ENCODE measurements at regions not wholly inside any gene's neighbourhood (a gene's known extent, or its start where the extent isn't known, plus 50 kb on each side); places are given as distances from the start of the nearest gene placed in this dataset.
"Not testable (repeated sequence)": the region's sequence is repeated elsewhere in the genome, so short reads cannot be mapped to it uniquely, and the experiment has no call there.

DNA sequence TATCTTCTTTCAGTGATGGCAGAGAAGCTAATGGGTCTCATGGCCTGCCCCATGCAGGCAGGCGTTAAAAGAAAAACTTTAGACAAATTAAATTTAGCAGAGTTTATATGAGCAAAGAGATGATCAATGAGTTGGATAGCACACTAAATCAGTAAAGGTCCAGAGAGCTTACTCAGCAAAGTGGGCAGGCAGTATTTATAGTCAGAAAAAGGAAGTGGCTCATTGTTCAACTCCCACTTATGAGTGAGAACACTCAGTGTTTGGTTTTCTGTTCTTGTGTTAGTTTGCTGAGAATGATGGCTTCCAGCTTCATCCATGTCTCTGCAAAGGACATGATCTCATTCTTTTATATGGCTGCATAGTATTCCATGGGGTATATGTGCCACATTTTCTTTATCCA lies 128.5 kb upstream of the UFM1 start:
- 93 to 100% (median 93%) methylated on average over 1 of the region's 1 CpG for WGBS, 3 donors
- not testable (repeated sequence) for H3K4me3 ChIP-seq (ENCODE audit: low read depth in 1 of 3, low read length in 3 of 3); DNase-seq; H3K4me1 ChIP-seq (ENCODE audit: control insufficient read depth in 3 of 3, insufficient read depth in 2 of 3, low read depth in 1 of 3, low read length in 2 of 3); H3K36me3 ChIP-seq (ENCODE audit: control insufficient read depth in 3 of 3, insufficient read depth in 2 of 3, low read depth in 1 of 3, low read length in 3 of 3); H3K27ac ChIP-seq (ENCODE audit: low read depth in 1 of 3, low read length in 2 of 3); H3K9me3 ChIP-seq (ENCODE audit: control insufficient read depth in 2 of 2, insufficient read depth in 1 of 2, low read depth in 1 of 2, low read length in 1 of 2); FAIRE-seq; H3K27me3 ChIP-seq (ENCODE audit: control insufficient read depth in 3 of 3, insufficient read depth in 3 of 3, low read length in 3 of 3)

DNA sequence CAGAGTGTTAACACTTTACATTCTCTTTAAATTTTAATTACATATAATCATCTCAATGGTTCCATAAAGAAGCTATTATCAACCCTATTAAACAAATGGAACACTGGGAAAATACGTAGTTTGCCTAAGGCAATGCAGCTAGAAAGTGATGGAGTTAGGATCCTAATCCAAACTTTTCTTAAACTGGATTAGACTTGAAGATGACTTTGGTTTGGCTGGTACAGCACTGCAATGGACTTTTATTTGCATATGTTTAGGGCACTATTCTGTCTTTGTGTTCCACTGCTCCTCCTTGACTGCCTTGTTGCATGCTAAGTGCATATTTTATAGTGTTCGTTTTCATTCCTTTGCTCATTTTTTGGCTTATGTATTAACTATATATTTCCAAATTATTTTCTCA lies 133.5 kb upstream of the UFM1 start:
- Histone ChIP-seq H3K9me3 (ENCODE audit: control insufficient read depth in 2 of 2, insufficient read depth in 1 of 2, low read depth in 1 of 2, low read length in 1 of 2) (no peaks in the 10 kb centered on the region), H3K27ac (ENCODE audit: low read depth in 1 of 3, low read length in 2 of 3) (no peak overlapping the region), H3K4me3 (ENCODE audit: low read depth in 1 of 3, low read length in 3 of 3) (no peak overlapping the region), H3K36me3 (ENCODE audit: control insufficient read depth in 3 of 3, insufficient read depth in 2 of 3, low read depth in 1 of 3, low read length in 3 of 3) (no peaks in the 10 kb centered on the region), H3K27me3 (ENCODE audit: control insufficient read depth in 3 of 3, insufficient read depth in 3 of 3, low read length in 3 of 3) (no peaks in the 10 kb centered on the region), H3K4me1 (ENCODE audit: control insufficient read depth in 3 of 3, insufficient read depth in 2 of 3, low read depth in 1 of 3, low read length in 2 of 3) (no peaks in the 10 kb centered on the region)
- 85 to 87% (median 86%) methylated on average over 2 of the region's 2 CpGs for WGBS, 3 donors
- DNase-seq, result no peak
- no peak for FAIRE-seq

DNA sequence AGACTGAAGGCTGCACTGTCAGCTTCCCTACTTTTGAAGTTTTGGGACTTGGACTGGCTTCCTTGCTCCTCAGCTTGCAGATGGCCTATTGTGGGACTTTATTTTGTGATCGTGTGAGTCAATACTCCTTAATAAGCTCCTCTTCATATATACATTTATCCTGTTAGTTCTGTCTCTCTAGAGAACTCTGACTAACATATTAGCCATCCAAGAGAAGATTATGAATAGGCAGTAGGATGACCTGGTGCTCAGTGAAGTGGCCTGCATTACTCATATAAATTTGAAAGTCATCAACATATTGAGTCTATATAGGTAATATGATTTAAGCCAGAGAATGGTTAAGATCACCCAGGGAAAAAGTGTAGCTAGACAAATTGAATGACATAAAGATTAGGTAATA lies 136.3 kb upstream of the UFM1 start:
- no peak overlapping the region for H3K27ac ChIP-seq (ENCODE audit: low read depth in 1 of 3, low read length in 2 of 3)
- WGBS, 3 donors, result 76 to 96% (median 85%) methylated on average over 1 of the region's 1 CpG
- no peaks in the 10 kb centered on the region for H3K9me3 ChIP-seq (ENCODE audit: control insufficient read depth in 2 of 2, insufficient read depth in 1 of 2, low read depth in 1 of 2, low read length in 1 of 2)
- FAIRE-seq (no peak), DNase-seq (no peak)
- no peaks in the 10 kb centered on the region for H3K27me3 ChIP-seq (ENCODE audit: control insufficient read depth in 3 of 3, insufficient read depth in 3 of 3, low read length in 3 of 3)
- no peaks in the 10 kb centered on the region for H3K36me3 ChIP-seq (ENCODE audit: control insufficient read depth in 3 of 3, insufficient read depth in 2 of 3, low read depth in 1 of 3, low read length in 3 of 3)
- H3K4me3 ChIP-seq (ENCODE audit: low read depth in 1 of 3, low read length in 3 of 3), result no peak overlapping the region
- H3K4me1 ChIP-seq (ENCODE audit: control insufficient read depth in 3 of 3, insufficient read depth in 2 of 3, low read depth in 1 of 3, low read length in 2 of 3), result no peaks in the 10 kb centered on the region

DNA sequence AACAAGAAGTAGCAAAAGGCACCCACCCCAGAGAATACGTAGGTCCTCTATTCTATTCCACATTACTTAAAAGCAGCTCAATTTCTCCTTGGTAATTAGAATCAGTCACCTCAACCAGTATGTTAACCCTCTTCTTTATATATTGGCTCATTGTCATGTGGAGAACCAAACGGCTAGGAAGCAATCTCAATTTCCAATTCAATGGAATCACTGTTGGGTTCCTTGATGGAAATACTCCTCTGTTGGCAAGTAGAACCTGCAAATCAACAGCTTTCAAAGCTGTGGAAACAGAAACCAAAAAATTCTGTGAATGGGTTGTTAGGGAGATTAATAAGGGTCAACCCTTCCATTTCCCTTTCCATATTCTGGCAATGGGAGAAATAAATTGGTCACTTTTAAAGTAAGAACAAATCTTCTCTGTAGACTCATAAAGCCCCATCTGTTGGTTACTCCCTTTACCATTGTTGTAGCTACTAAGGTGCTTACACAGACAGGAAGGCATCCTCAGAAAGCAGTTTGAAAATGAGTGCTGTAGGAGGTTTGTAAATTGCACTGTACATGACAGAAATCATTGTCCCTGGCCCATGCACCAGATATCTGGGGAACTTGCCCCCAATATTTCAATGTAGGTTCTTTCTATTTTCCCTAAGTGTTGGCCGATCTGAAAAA lies 138.6 kb upstream of the UFM1 start:
- FAIRE-seq, result no peak
- WGBS, 3 donors, result 72 to 80% (median 75%) methylated on average over 3 of the region's 3 CpGs
- no peaks in the 10 kb centered on the region for H3K9me3 ChIP-seq (ENCODE audit: control insufficient read depth in 2 of 2, insufficient read depth in 1 of 2, low read depth in 1 of 2, low read length in 1 of 2)

DNA sequence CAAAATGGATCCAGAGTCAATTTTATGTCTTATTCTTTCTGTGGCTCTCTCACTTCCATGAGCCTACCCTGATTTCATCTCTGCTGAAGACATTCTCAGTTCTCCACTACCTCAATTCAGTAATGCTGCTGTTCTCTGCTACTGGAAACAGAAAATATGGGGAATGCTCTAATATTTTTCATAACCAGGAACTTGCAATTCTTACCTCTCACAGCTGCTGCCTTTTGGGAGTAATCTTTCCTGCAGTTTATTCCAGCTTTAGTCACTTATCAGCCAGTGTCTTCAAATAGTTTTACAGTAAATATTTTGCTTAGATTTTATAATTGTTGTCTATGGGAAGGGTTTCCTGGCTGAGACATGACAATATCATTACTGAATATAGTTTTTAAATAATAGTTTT lies 145.1 kb upstream of the UFM1 start:
- H3K27me3 ChIP-seq (ENCODE audit: control insufficient read depth in 3 of 3, insufficient read depth in 3 of 3, low read length in 3 of 3), result no peaks in the 10 kb centered on the region
- H3K4me3 ChIP-seq (ENCODE audit: low read depth in 1 of 3, low read length in 3 of 3), result no peak overlapping the region
- DNase-seq (no peak), FAIRE-seq (no peak)
- no peaks in the 10 kb centered on the region for H3K36me3 ChIP-seq (ENCODE audit: control insufficient read depth in 3 of 3, insufficient read depth in 2 of 3, low read depth in 1 of 3, low read length in 3 of 3)
- H3K27ac ChIP-seq (ENCODE audit: low read depth in 1 of 3, low read length in 2 of 3), result no peak overlapping the region
- no peaks in the 10 kb centered on the region for H3K4me1 ChIP-seq (ENCODE audit: control insufficient read depth in 3 of 3, insufficient read depth in 2 of 3, low read depth in 1 of 3, low read length in 2 of 3)
- H3K9me3 ChIP-seq (ENCODE audit: control insufficient read depth in 2 of 2, insufficient read depth in 1 of 2, low read depth in 1 of 2, low read length in 1 of 2), result no peaks in the 10 kb centered on the region

More for the DNA sequence above, 138.6 kb upstream of the UFM1 start:
- H3K27ac ChIP-seq (ENCODE audit: low read depth in 1 of 3, low read length in 2 of 3), result no peak overlapping the region
- H3K4me3 ChIP-seq (ENCODE audit: low read depth in 1 of 3, low read length in 3 of 3), result no peak overlapping the region
- DNase-seq, result no peak
- no peaks in the 10 kb centered on the region for H3K4me1 ChIP-seq (ENCODE audit: control insufficient read depth in 3 of 3, insufficient read depth in 2 of 3, low read depth in 1 of 3, low read length in 2 of 3)
- no peaks in the 10 kb centered on the region for H3K27me3 ChIP-seq (ENCODE audit: control insufficient read depth in 3 of 3, insufficient read depth in 3 of 3, low read length in 3 of 3)
- H3K36me3 ChIP-seq (ENCODE audit: control insufficient read depth in 3 of 3, insufficient read depth in 2 of 3, low read depth in 1 of 3, low read length in 3 of 3), result no peaks in the 10 kb centered on the region

DNA sequence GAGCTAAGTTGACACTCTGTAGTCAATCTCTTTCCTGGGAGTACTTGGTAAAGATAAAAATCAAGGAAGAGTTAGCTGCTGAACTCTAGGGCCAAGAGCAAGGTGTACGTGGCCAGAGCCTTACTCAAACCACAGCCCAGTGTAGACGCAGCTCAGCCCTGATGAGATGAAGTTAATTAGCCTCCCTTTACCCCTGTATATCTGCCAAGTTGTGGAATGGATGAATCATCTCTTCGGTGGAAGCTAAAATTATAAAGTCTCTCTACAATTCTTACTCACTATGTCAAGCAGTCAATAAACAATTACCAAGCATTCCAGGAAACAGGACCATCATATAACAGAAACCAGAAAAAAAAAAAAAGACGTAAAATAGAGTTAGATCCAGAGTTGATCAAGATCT lies 146.9 kb upstream of the UFM1 start:
- no peaks in the 10 kb centered on the region for H3K36me3 ChIP-seq (ENCODE audit: control insufficient read depth in 3 of 3, insufficient read depth in 2 of 3, low read depth in 1 of 3, low read length in 3 of 3)
- H3K4me3 ChIP-seq (ENCODE audit: low read depth in 1 of 3, low read length in 3 of 3), result no peak overlapping the region
- no peak for DNase-seq
- H3K9me3 ChIP-seq (ENCODE audit: control insufficient read depth in 2 of 2, insufficient read depth in 1 of 2, low read depth in 1 of 2, low read length in 1 of 2), result no peaks in the 10 kb centered on the region
- no peak for FAIRE-seq
- H3K27me3 ChIP-seq (ENCODE audit: control insufficient read depth in 3 of 3, insufficient read depth in 3 of 3, low read length in 3 of 3), result no peaks in the 10 kb centered on the region
- H3K4me1 ChIP-seq (ENCODE audit: control insufficient read depth in 3 of 3, insufficient read depth in 2 of 3, low read depth in 1 of 3, low read length in 2 of 3), result no peaks in the 10 kb centered on the region
- no peak overlapping the region for H3K27ac ChIP-seq (ENCODE audit: low read depth in 1 of 3, low read length in 2 of 3)
- WGBS, 3 donors, result 48 to 68% (median 60%) methylated on average over 4 of the region's 4 CpGs

DNA sequence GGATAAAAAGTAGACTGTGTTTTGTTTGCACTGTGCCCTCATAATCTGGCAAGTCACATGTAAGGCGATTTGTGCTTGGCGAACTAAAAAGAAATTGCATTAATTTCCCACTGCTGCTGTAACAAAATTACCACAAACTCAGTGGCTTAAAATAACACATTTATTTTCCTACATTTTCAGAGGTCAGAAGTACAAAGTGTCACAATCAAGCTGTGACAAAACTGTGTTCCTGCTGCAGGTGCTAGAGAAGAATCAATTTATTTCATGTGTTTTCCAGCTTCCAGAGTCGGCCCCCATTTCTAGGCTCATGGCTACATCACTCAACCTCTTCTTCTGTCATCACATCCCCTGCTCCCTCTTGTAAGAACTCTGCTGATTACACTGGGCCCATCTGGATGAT lies 158.6 kb upstream of the UFM1 start:
- 80 to 84% (median 84%) methylated on average over 3 of the region's 3 CpGs for WGBS, 3 donors

GRCh38 chr13:38180670-38181069 lies 169.0 kb upstream of the UFM1 start:
- no peaks in the 10 kb centered on the region for H3K4me1 ChIP-seq (ENCODE audit: control insufficient read depth in 3 of 3, insufficient read depth in 2 of 3, low read depth in 1 of 3, low read length in 2 of 3)
- H3K9me3 ChIP-seq (ENCODE audit: control insufficient read depth in 2 of 2, insufficient read depth in 1 of 2, low read depth in 1 of 2, low read length in 1 of 2), result no peaks in the 10 kb centered on the region
- H3K27ac ChIP-seq (ENCODE audit: low read depth in 1 of 3, low read length in 2 of 3), result no peak overlapping the region
- H3K4me3 ChIP-seq (ENCODE audit: low read depth in 1 of 3, low read length in 3 of 3), result no peak overlapping the region
- FAIRE-seq (no peak), DNase-seq (no peak)
- H3K36me3 ChIP-seq (ENCODE audit: control insufficient read depth in 3 of 3, insufficient read depth in 2 of 3, low read depth in 1 of 3, low read length in 3 of 3), result no peaks in the 10 kb centered on the region
- H3K27me3 ChIP-seq (ENCODE audit: control insufficient read depth in 3 of 3, insufficient read depth in 3 of 3, low read length in 3 of 3), result no peaks in the 10 kb centered on the region
- WGBS, 3 donors, result 42 to 62% (median 43%) methylated on average over 1 of the region's 1 CpG

More for the DNA sequence above, 158.6 kb upstream of the UFM1 start:
- no peaks in the 10 kb centered on the region for H3K36me3 ChIP-seq (ENCODE audit: control insufficient read depth in 3 of 3, insufficient read depth in 2 of 3, low read depth in 1 of 3, low read length in 3 of 3)
- no peak overlapping the region for H3K27ac ChIP-seq (ENCODE audit: low read depth in 1 of 3, low read length in 2 of 3)
- H3K4me1 ChIP-seq (ENCODE audit: control insufficient read depth in 3 of 3, insufficient read depth in 2 of 3, low read depth in 1 of 3, low read length in 2 of 3), result no peaks in the 10 kb centered on the region
- H3K9me3 ChIP-seq (ENCODE audit: control insufficient read depth in 2 of 2, insufficient read depth in 1 of 2, low read depth in 1 of 2, low read length in 1 of 2), result no peaks in the 10 kb centered on the region
- FAIRE-seq, result no peak
- DNase-seq, result no peak
- no peak overlapping the region for H3K4me3 ChIP-seq (ENCODE audit: low read depth in 1 of 3, low read length in 3 of 3)
- no peaks in the 10 kb centered on the region for H3K27me3 ChIP-seq (ENCODE audit: control insufficient read depth in 3 of 3, insufficient read depth in 3 of 3, low read length in 3 of 3)

- DNase-seq, result no peak
- H3K4me1 ChIP-seq (ENCODE audit: control insufficient read depth in 3 of 3, insufficient read depth in 2 of 3, low read depth in 1 of 3, low read length in 2 of 3), result no peaks in the 10 kb centered on the region
- no peak for FAIRE-seq
- no peak overlapping the region for H3K4me3 ChIP-seq (ENCODE audit: low read depth in 1 of 3, low read length in 3 of 3)
- H3K9me3 ChIP-seq (ENCODE audit: control insufficient read depth in 2 of 2, insufficient read depth in 1 of 2, low read depth in 1 of 2, low read length in 1 of 2), result no peaks in the 10 kb centered on the region
- H3K27me3 ChIP-seq (ENCODE audit: control insufficient read depth in 3 of 3, insufficient read depth in 3 of 3, low read length in 3 of 3), result no peaks in the 10 kb centered on the region
- no peak overlapping the region for H3K27ac ChIP-seq (ENCODE audit: low read depth in 1 of 3, low read length in 2 of 3)
- WGBS, 3 donors, result 87 to 95% (median 88%) methylated on average over 1 of the region's 1 CpG
- H3K36me3 ChIP-seq (ENCODE audit: control insufficient read depth in 3 of 3, insufficient read depth in 2 of 3, low read depth in 1 of 3, low read length in 3 of 3), result no peaks in the 10 kb centered on the region
These were observed 169.5 kb upstream of the UFM1 start for GRCh38 chr13:38180126-38180525.
